A549 (cell line): ENCODE measurements at regions not wholly inside any gene's neighbourhood (a gene's known extent, or its start where the extent isn't known, plus 50 kb on each side); places are given as distances from the start of the nearest gene placed in this dataset.

ENCODE experiments used
- ATAC-seq, 2 experiments: fragments of 200-7000 bp in 1 of 2; fragments of >200 bp in 1 of 2; cut with Nextera tagmentation in 1 of 2; cut with Tn5 transposase in 1 of 2; 3 replicates each; pipeline versions ENCODE4 v1.8.0 to v1.9.1; 2018 to 2020; ENCODE audit warnings: mild to moderate bottlenecking in 1 of 2, moderate library complexity in 1 of 2
- CTCF ChIA-PET: fragments of 300-600 bp; sonication (Branson Sonifier 250); formaldehyde crosslinking; extraction: SDS; loops from one replicate; lab custom pipeline; 2021; ENCODE audit warnings: antibody characterized with exemption, inconsistent platforms; lab: Yijun Ruan, JAX
- POLR2A ChIA-PET: fragments of 350-600 bp; formaldehyde crosslinking; extraction: SDS; loops from one replicate; lab custom pipeline; 2021; ENCODE audit warnings: antibody characterized with exemption, inconsistent platforms; lab: Yijun Ruan, JAX
- DNase-seq, 2 experiments: peaks; one replicate each; pipeline versions ENCODE4 v3.0.0 to v3.0.0-alpha.2; 2011 to 2016; ENCODE audit warnings: low read depth in 1 of 2, low spot score in 1 of 2
- FAIRE-seq: peaks from 2 replicates; lab custom pipeline; 2011; peaks lifted over from hg19 to GRCh38; lab: Jason Lieb, UNC
- H3K27ac ChIP-seq, 2 experiments: fragments of >200 bp; sonication (Bioruptor Twin); formaldehyde crosslinking; 3 replicates each; pipeline ENCODE4 v1.5.1; 2016 to 2017
- H3K4me1 ChIP-seq: fragments of >200 bp; sonication (Bioruptor Twin); formaldehyde crosslinking; 3 replicates; pipeline ENCODE4 v1.6.1; 2016
- H3K4me2 ChIP-seq: fragments of >200 bp; sonication (Bioruptor Twin); formaldehyde crosslinking; 3 replicates; pipeline ENCODE4 v1.6.1; 2016
- H3K4me3 ChIP-seq: fragments of >200 bp; sonication (Bioruptor Twin); formaldehyde crosslinking; 3 replicates; pipeline ENCODE4 v1.5.1; 2016
- H3K9me3 ChIP-seq: fragments of >200 bp; sonication (Bioruptor Twin); formaldehyde crosslinking; 3 replicates; pipeline ENCODE4 v1.6.1; 2016
- ATOH8 ChIP-seq: fragments of 250-450 bp; sonication (Bioruptor Pico); IDR thresholded peaks from 2 replicates; pipeline ENCODE4 v1.5.0; 2020; ENCODE audit warnings: low read depth, mild to moderate bottlenecking, moderate library complexity
- CBX8 ChIP-seq: fragments of 200-600 bp; sonication (generic); IDR thresholded peaks from 2 replicates; pipeline ENCODE4 v1.6.1; 2016
- CHD2 ChIP-seq: fragments of 150-350 bp; IDR thresholded peaks from 2 replicates; pipeline ENCODE4 v1.6.1; 2014; ENCODE audit warnings: low read length; ENCODE audit not compliant: partially characterized antibody
- CTCF ChIP-seq: fragments of >200 bp; sonication (Bioruptor Twin); formaldehyde crosslinking; IDR thresholded peaks from 3 replicates; pipeline ENCODE4 v1.5.1; 2016
- EHMT2 ChIP-seq: fragments of 200-600 bp; sonication (generic); IDR thresholded peaks from 2 replicates; pipeline ENCODE4 v1.6.1; 2016; ENCODE audit warnings: antibody characterized with exemption, low read depth, mild to moderate bottlenecking, moderate library complexity
- ESRRA ChIP-seq: fragments of 150-350 bp; IDR thresholded peaks from 2 replicates; pipeline ENCODE4 v1.6.1; 2014; ENCODE audit warnings: mild to moderate bottlenecking, low read length, borderline replicate concordance
- HOXB5 ChIP-seq: fragments of 250-450 bp; sonication (Bioruptor Pico); IDR thresholded peaks from 2 replicates; pipeline ENCODE4 v1.5.0; 2020; ENCODE audit warnings: mild to moderate bottlenecking, moderate library complexity
- JUNB ChIP-seq: fragments of >200 bp; sonication (Bioruptor Twin); formaldehyde crosslinking; IDR thresholded peaks from 2 replicates; pipeline ENCODE4 v1.6.1; 2016
- KDM1A ChIP-seq: fragments of 200-600 bp; sonication (generic); IDR thresholded peaks from 2 replicates; pipeline ENCODE4 v1.6.1; 2016; ENCODE audit warnings: low read depth, mild to moderate bottlenecking
- MAFK ChIP-seq: fragments of 450-650 bp; IDR thresholded peaks from 2 replicates; pipeline ENCODE4 v1.6.1; 2014; ENCODE audit not compliant: partially characterized antibody
- MAX ChIP-seq: IDR thresholded peaks from 2 replicates; pipeline ENCODE4 v1.6.1; 2012
- MYC ChIP-seq: IDR thresholded peaks from 2 replicates; pipeline ENCODE4 v1.6.1; 2012; ENCODE audit warnings: mild to moderate bottlenecking, inconsistent platforms, low read length, improper control_type of control experiment, borderline replicate concordance
- NPAS2 ChIP-seq: fragments of 250-450 bp; sonication (Bioruptor Pico); IDR thresholded peaks from 2 replicates; pipeline ENCODE4 v1.8.0; 2022; ENCODE audit warnings: mild to moderate bottlenecking, moderate library complexity, borderline replicate concordance
- NR3C1 ChIP-seq: fragments of >200 bp; sonication (Bioruptor Twin); formaldehyde crosslinking; IDR thresholded peaks from 3 replicates; pipeline ENCODE4 v1.6.1; 2017
- PBX3 ChIP-seq: IDR thresholded peaks from 2 replicates; pipeline ENCODE4 v1.6.1; 2012
- POLR2A ChIP-seq: IDR thresholded peaks from 2 replicates; pipeline ENCODE4 v1.6.1; 2012; ENCODE audit warnings: mild to moderate bottlenecking, low read length
- POLR2AphosphoS2 ChIP-seq: conservative IDR thresholded peaks from 2 replicates; pipeline ENCODE4 v1.6.1; 2012; ENCODE audit warnings: low read length, improper control_type of control experiment, inconsistent platforms
- RAD21 ChIP-seq, 2 experiments: fragments of >200 bp in 1 of 2; sonication (Bioruptor Twin) in 1 of 2; formaldehyde crosslinking in 1 of 2; IDR thresholded peaks in 1 of 2; conservative IDR thresholded peaks in 1 of 2; 2 replicates in 1 of 2; 3 replicates in 1 of 2; pipeline ENCODE4 v1.6.1; 2012 to 2018; ENCODE audit warnings: inconsistent platforms in 1 of 2
- RARB ChIP-seq: fragments of 250-450 bp; sonication (Bioruptor Pico); IDR thresholded peaks from 2 replicates; pipeline ENCODE4 v1.8.0; 2021; ENCODE audit warnings: mild to moderate bottlenecking, moderate library complexity
- RCOR1 ChIP-seq: fragments of 150-350 bp; IDR thresholded peaks from 2 replicates; pipeline ENCODE4 v1.6.1; 2014; ENCODE audit warnings: antibody characterized with exemption, low read length, low read depth
- RFX5 ChIP-seq: fragments of 450-650 bp; IDR thresholded peaks from 2 replicates; pipeline ENCODE4 v1.7.1; 2014; ENCODE audit warnings: antibody characterized with exemption, mild to moderate bottlenecking, moderate library complexity
- RNF2 ChIP-seq: fragments of 200-600 bp; sonication (generic); IDR thresholded peaks from 2 replicates; pipeline ENCODE4 v1.6.1; 2016; ENCODE audit warnings: low read depth, mild to moderate bottlenecking, antibody characterized with exemption, moderate library complexity, borderline replicate concordance
- USF2 ChIP-seq: fragments of 450-650 bp; IDR thresholded peaks from 2 replicates; pipeline ENCODE4 v1.6.1; 2014; ENCODE audit warnings: antibody characterized with exemption
- WGBS: methylation state at CpG from one replicate; pipeline ENCODE4 v1.1.6; 2017; ENCODE audit errors: missing lambda C conversion rate; 5-methylcytosine and 5-hydroxymethylcytosine counted together

GRCh38 chr11:106420048-106420665 is 342.7 kb downstream of the AASDHPPT start:
- Histone ChIP-seq H3K4me2 (no peak overlapping the region), H3K27ac (no peak overlapping the region), H3K4me3 (no peak overlapping the region), H3K9me3 (no peaks in the 10 kb centered on the region), H3K4me1 (0 out of 3 replicates have a peak, but pooled peaks cover 3% of the 10 kb centered on the region)
- ChIA-PET CTCF (no interaction called here), POLR2A (no interaction called here)
- FAIRE-seq, result no peak
- no peak for DNase-seq
- ATAC-seq, result no peak
- WGBS, result 53% methylated on average over 2 of the region's 2 CpGs
- TF ChIP-seq USF2 (no peak), PBX3 (no peak), MAFK (peak; percentile 89), RNF2 (no peak), RCOR1 (no peak)

- Histone ChIP-seq H3K4me2 (no peak overlapping the region), H3K27ac (no peak overlapping the region), H3K9me3 (no peaks in the 10 kb centered on the region), H3K4me1 (0 out of 3 replicates have a peak, but pooled peaks cover 3% of the 10 kb centered on the region), H3K4me3 (no peak overlapping the region)
- ATAC-seq (no peak), FAIRE-seq (no peak), DNase-seq (no peak)
- POLR2A ChIA-PET, result no interaction called here
- no peak for TF ChIP-seq ESRRA
- TF ChIP-seq NR3C1, result no peak
- TF ChIP-seq CTCF, result no peak
- no peak for TF ChIP-seq KDM1A
- no peak for TF ChIP-seq POLR2A
- TF ChIP-seq POLR2AphosphoS2, result no peak
- no peak for TF ChIP-seq CHD2
- no peak for TF ChIP-seq JUNB
- no peak for TF ChIP-seq RAD21 (conservative IDR thresholded peaks at IDR 0.05 in 1 of 2, IDR thresholded peaks at IDR 0.05 in 1 of 2)
- no peak for TF ChIP-seq NPAS2 (CRISPR knock-in tag)
- no peak for TF ChIP-seq RARB (CRISPR knock-in tag)
- no peak for TF ChIP-seq MAX
- no peak for TF ChIP-seq RFX5
- TF ChIP-seq ATOH8 (CRISPR knock-in tag), result no peak
- TF ChIP-seq CBX8, result no peak
- no peak for TF ChIP-seq HOXB5
- TF ChIP-seq RCOR1, result no peak
- no peak for TF ChIP-seq MYC
- TF ChIP-seq EHMT2, result no peak
- CTCF ChIA-PET, result no interaction called here
Observed at GRCh38 chr11:106420686-106421085, 343.2 kb downstream of the AASDHPPT start.
